Natural killer cell (primary cell): ENCODE measurements at regions not wholly inside any gene's neighbourhood (a gene's known extent, or its start where the extent isn't known, plus 50 kb on each side); places are given as distances from the start of the nearest gene placed in this dataset.

Experiments used
- ATAC-seq, 3 donors: fragments of 150-1000 bp in 2 of 3; fragments of 200-7000 bp in 1 of 3; cut with Tn5 transposase; 1 replicate in 1 of 3; 2 replicates in 2 of 3; pipeline ENCODE4 v1.10.0; 2021; ENCODE audit warnings: mild to moderate bottlenecking in 2 of 3, moderate library complexity in 2 of 3
- DNase-seq, 2 donors: peaks; one replicate each; pipeline versions ENCODE4 v3.0.0 to v3.0.0-alpha.2; 2013 to 2021; ENCODE audit warnings: mixed read lengths in 1 of 2
- H3K27ac ChIP-seq: one replicate; pipeline ENCODE4 v1.5.1; 2013; ENCODE audit warnings: mild to moderate bottlenecking, low read length
- H3K27me3 ChIP-seq: one replicate; pipeline ENCODE4 v1.6.1; 2013; ENCODE audit warnings: low read length; ENCODE audit not compliant: control insufficient read depth, insufficient read depth
- H3K36me3 ChIP-seq: one replicate; pipeline ENCODE4 v1.6.1; 2013; ENCODE audit warnings: low read length; ENCODE audit not compliant: control insufficient read depth, insufficient read depth
- H3K4me1 ChIP-seq: one replicate; pipeline ENCODE4 v1.6.1; 2013; ENCODE audit warnings: low read length; ENCODE audit not compliant: control insufficient read depth, insufficient read depth
- H3K4me3 ChIP-seq: one replicate; pipeline ENCODE4 v1.5.1; 2013; ENCODE audit warnings: low read length
- H3K9me3 ChIP-seq: one replicate; pipeline ENCODE4 v1.6.1; 2013; ENCODE audit warnings: low read length; ENCODE audit not compliant: control insufficient read depth, insufficient read depth
- H3K27ac Mint-ChIP-seq, 2 donors: one replicate each; pipeline ENCODE4 v1.8.0; 2022; ENCODE audit warnings: mild to moderate bottlenecking in 2 of 2, mixed read lengths in 2 of 2, moderate library complexity in 1 of 2
- H3K27me3 Mint-ChIP-seq, 2 donors: one replicate each; pipeline ENCODE4 v1.8.0; 2022; ENCODE audit warnings: low read depth in 2 of 2, mixed read lengths in 2 of 2
- H3K36me3 Mint-ChIP-seq: one replicate; pipeline ENCODE4 v1.8.0; 2022; ENCODE audit warnings: mixed read lengths
- H3K4me1 Mint-ChIP-seq, 2 donors: one replicate each; pipeline ENCODE4 v1.8.0; 2022; ENCODE audit warnings: mixed read lengths in 2 of 2
- H3K4me3 Mint-ChIP-seq: one replicate; pipeline ENCODE4 v1.8.0; 2022; ENCODE audit warnings: mild to moderate bottlenecking, moderate library complexity, mixed read lengths
- H3K9me3 Mint-ChIP-seq, 2 donors: one replicate each; pipeline ENCODE4 v1.8.0; 2022; ENCODE audit warnings: mixed read lengths in 2 of 2
- CTCF ChIP-seq: fragments of 200-600 bp; IDR thresholded peaks from one replicate; pipeline ENCODE4 v1.8.0; 2022; ENCODE audit warnings: antibody characterized with exemption
- WGBS: methylation state at CpG from one replicate; pipeline ENCODE4 v1.1.7; 2013; ENCODE audit warnings: missing lambda C conversion rate; ENCODE audit not compliant: insufficient coverage; 5-methylcytosine and 5-hydroxymethylcytosine counted together
- intact Hi-C: fragments of 100-400 bp; cut with micrococcal nuclease; formaldehyde crosslinking; loops from one replicate; pipeline ENCODE4 v1.14.2; 2022

- H3K4me3 ChIP-seq, result no peak overlapping the region
- WGBS, result 65% methylated on average over 2 of the region's 2 CpGs
- DNase-seq (no peak), ATAC-seq (no peak)
- Mint-ChIP-seq H3K4me1 (no peaks in the 10 kb centered on the region), H3K4me3 (no peak overlapping the region), H3K36me3 (no peaks in the 10 kb centered on the region), H3K27ac (no peak overlapping the region), H3K9me3 (no peaks in the 10 kb centered on the region), H3K27me3 (peaks cover 38 to 59% of the 10 kb centered on the region in 2 donors)
- H3K27me3 ChIP-seq, result peaks cover 5% of the 10 kb centered on the region
- H3K9me3 ChIP-seq, result no peaks in the 10 kb centered on the region
- TF ChIP-seq CTCF, result no peak
- intact Hi-C loops, result no loop called here
- no peaks in the 10 kb centered on the region for H3K4me1 ChIP-seq
- no peaks in the 10 kb centered on the region for H3K36me3 ChIP-seq
- H3K27ac ChIP-seq, result no peak overlapping the region
Observed at GRCh38 chr15:94535298-94536048, 304.1 kb downstream of the MCTP2 start.

- intact Hi-C loops, result no loop called here
- Mint-ChIP-seq H3K27me3 (peaks cover 34 to 58% of the 10 kb centered on the region in 2 donors), H3K4me1 (no peaks in the 10 kb centered on the region), H3K27ac (no peak overlapping the region), H3K4me3 (no peak overlapping the region), H3K9me3 (no peaks in the 10 kb centered on the region), H3K36me3 (no peaks in the 10 kb centered on the region)
- 45% methylated on average over 3 of the region's 3 CpGs for WGBS
- Histone ChIP-seq H3K27ac (no peak overlapping the region), H3K4me3 (no peak overlapping the region), H3K36me3 (no peaks in the 10 kb centered on the region), H3K27me3 (peaks cover 9% of the 10 kb centered on the region), H3K4me1 (no peaks in the 10 kb centered on the region), H3K9me3 (no peaks in the 10 kb centered on the region)
- DNase-seq (no peak), ATAC-seq (no peak)
- no peak for TF ChIP-seq CTCF
Observed at GRCh38 chr15:94536549-94536948, 305.2 kb downstream of the MCTP2 start.

GRCh38 chr15:94538280-94538679 lies 306.9 kb downstream of the MCTP2 start:
- no peaks in the 10 kb centered on the region for H3K9me3 Mint-ChIP-seq
- H3K27me3 ChIP-seq, result peaks cover 7% of the 10 kb centered on the region
- no peak for TF ChIP-seq CTCF
- H3K36me3 ChIP-seq, result no peaks in the 10 kb centered on the region
- H3K27ac Mint-ChIP-seq, result no peak overlapping the region
- H3K36me3 Mint-ChIP-seq, result no peaks in the 10 kb centered on the region
- H3K27ac ChIP-seq, result no peak overlapping the region
- H3K4me1 Mint-ChIP-seq, result no peaks in the 10 kb centered on the region
- H3K9me3 ChIP-seq, result no peaks in the 10 kb centered on the region
- no peak overlapping the region for H3K4me3 Mint-ChIP-seq
- ATAC-seq (no peak), DNase-seq (no peak)
- no peaks in the 10 kb centered on the region for H3K4me1 ChIP-seq
- no peak overlapping the region for H3K4me3 ChIP-seq
- peaks cover 35 to 56% of the 10 kb centered on the region in 2 donors for H3K27me3 Mint-ChIP-seq
- 0% methylated on average over 1 of the region's 1 CpG for WGBS
- intact Hi-C loops, result no loop called here

- no peak for ATAC-seq
- 63% methylated on average over 1 of the region's 1 CpG for WGBS
- no peak for DNase-seq
- Histone ChIP-seq H3K4me1 (no peaks in the 10 kb centered on the region), H3K36me3 (no peaks in the 10 kb centered on the region), H3K27ac (no peak overlapping the region), H3K27me3 (peaks cover 13% of the 10 kb centered on the region), H3K4me3 (no peak overlapping the region), H3K9me3 (no peaks in the 10 kb centered on the region)
- Mint-ChIP-seq H3K27ac (no peak overlapping the region), H3K4me3 (no peak overlapping the region), H3K9me3 (no peaks in the 10 kb centered on the region), H3K27me3 (peaks cover 35 to 79% of the 10 kb centered on the region in 2 donors), H3K36me3 (no peaks in the 10 kb centered on the region), H3K4me1 (no peaks in the 10 kb centered on the region)
- intact Hi-C loops, result no loop called here
- no peak for TF ChIP-seq CTCF
Observed at GRCh38 chr15:94542391-94542790, 311.0 kb downstream of the MCTP2 start.
